ENCODE measurements at regions not wholly inside any gene's neighbourhood (a gene's known extent, or its start where the extent isn't known, plus 50 kb on each side); places are given as distances from the start of the nearest gene placed in this dataset.

- no peak for TF ChIP-seq REST (IDR thresholded peaks at IDR 0.05; ENCODE audit: low read depth)
Observed at GRCh38 chr6:4503700-4504099, 272.5 kb upstream of the CDYL start.

- no peak for TF ChIP-seq MAX (IDR thresholded peaks at IDR 0.05)
- no peak for TF ChIP-seq CEBPB (IDR thresholded peaks at IDR 0.05)
- TF ChIP-seq TEAD4 (IDR thresholded peaks at IDR 0.05): no peak
- no peak for TF ChIP-seq NFIC (IDR thresholded peaks at IDR 0.05)
- TF ChIP-seq YY1 (IDR thresholded peaks at IDR 0.05; ENCODE audit: low read depth): no peak
- no peak for TF ChIP-seq USF1 (IDR thresholded peaks at IDR 0.05)
- TF ChIP-seq EP300 (IDR thresholded peaks at IDR 0.05; ENCODE audit: borderline replicate concordance): no peak
- no peak for TF ChIP-seq TAF1 (IDR thresholded peaks at IDR 0.05; ENCODE audit: low read depth)
- no peak for TF ChIP-seq ZBTB7A (IDR thresholded peaks at IDR 0.05; ENCODE audit: low read depth)
- TF ChIP-seq REST (IDR thresholded peaks at IDR 0.05; ENCODE audit: low read depth): no peak
- no peak for TF ChIP-seq RAD21 (IDR thresholded peaks at IDR 0.05; ENCODE audit: low read depth)
- TF ChIP-seq TCF12 (IDR thresholded peaks at IDR 0.05; ENCODE audit: low read depth): no peak
- TF ChIP-seq CREB1 (IDR thresholded peaks at IDR 0.05; ENCODE audit: low read depth): no peak
- no peak for TF ChIP-seq EGR1 (IDR thresholded peaks at IDR 0.05)
- TF ChIP-seq FOXM1 (IDR thresholded peaks at IDR 0.05; ENCODE audit: borderline replicate concordance, low read depth): no peak
Observed at GRCh38 chr6:4496284-4496683, 279.9 kb upstream of the CDYL start.

- no peak for TF ChIP-seq RAD21 (IDR thresholded peaks at IDR 0.05; ENCODE audit: low read depth)
- no peak for TF ChIP-seq EP300 (IDR thresholded peaks at IDR 0.05; ENCODE audit: borderline replicate concordance)
- TF ChIP-seq ZBTB7A (IDR thresholded peaks at IDR 0.05; ENCODE audit: low read depth): no peak
- TF ChIP-seq TCF12 (IDR thresholded peaks at IDR 0.05; ENCODE audit: low read depth): no peak
- TF ChIP-seq TAF1 (IDR thresholded peaks at IDR 0.05; ENCODE audit: low read depth): no peak
- no peak for TF ChIP-seq YY1 (IDR thresholded peaks at IDR 0.05; ENCODE audit: low read depth)
- TF ChIP-seq FOXM1 (IDR thresholded peaks at IDR 0.05; ENCODE audit: borderline replicate concordance, low read depth): no peak
- no peak for TF ChIP-seq CREB1 (IDR thresholded peaks at IDR 0.05; ENCODE audit: low read depth)
- no peak for TF ChIP-seq USF1 (IDR thresholded peaks at IDR 0.05)
- TF ChIP-seq REST (IDR thresholded peaks at IDR 0.05; ENCODE audit: low read depth): no peak
- no peak for TF ChIP-seq CEBPB (IDR thresholded peaks at IDR 0.05)
- TF ChIP-seq NFIC (IDR thresholded peaks at IDR 0.05): no peak
- TF ChIP-seq EGR1 (IDR thresholded peaks at IDR 0.05): no peak
- no peak for TF ChIP-seq TEAD4 (IDR thresholded peaks at IDR 0.05)
- no peak for TF ChIP-seq MAX (IDR thresholded peaks at IDR 0.05)
Observed at GRCh38 chr6:4491501-4492260, 284.5 kb upstream of the CDYL start.

GRCh38 chr6:4489538-4489937 lies 286.7 kb upstream of the CDYL start:
- TF ChIP-seq MAX (IDR thresholded peaks at IDR 0.05): no peak
- no peak for TF ChIP-seq TAF1 (IDR thresholded peaks at IDR 0.05; ENCODE audit: low read depth)
- no peak for TF ChIP-seq TEAD4 (IDR thresholded peaks at IDR 0.05)
- TF ChIP-seq YY1 (IDR thresholded peaks at IDR 0.05; ENCODE audit: low read depth): no peak
- TF ChIP-seq TCF12 (IDR thresholded peaks at IDR 0.05; ENCODE audit: low read depth): no peak
- TF ChIP-seq ZBTB7A (IDR thresholded peaks at IDR 0.05; ENCODE audit: low read depth): no peak
- TF ChIP-seq EGR1 (IDR thresholded peaks at IDR 0.05): no peak
- TF ChIP-seq CEBPB (IDR thresholded peaks at IDR 0.05): no peak
- TF ChIP-seq USF1 (IDR thresholded peaks at IDR 0.05): no peak
- TF ChIP-seq FOXM1 (IDR thresholded peaks at IDR 0.05; ENCODE audit: borderline replicate concordance, low read depth): no peak
- no peak for TF ChIP-seq EP300 (IDR thresholded peaks at IDR 0.05; ENCODE audit: borderline replicate concordance)
- TF ChIP-seq NFIC (IDR thresholded peaks at IDR 0.05): no peak
- TF ChIP-seq REST (IDR thresholded peaks at IDR 0.05; ENCODE audit: low read depth): no peak
- no peak for TF ChIP-seq RAD21 (IDR thresholded peaks at IDR 0.05; ENCODE audit: low read depth)
- no peak for TF ChIP-seq CREB1 (IDR thresholded peaks at IDR 0.05; ENCODE audit: low read depth)
